Skin epidermis (tissue), 12 donors: ENCODE measurements at regions not wholly inside any gene's neighbourhood (a gene's known extent, or its start where the extent isn't known, plus 50 kb on each side); places are given as distances from the start of the nearest gene placed in this dataset.

ENCODE experiments used
- H3K27ac ChIP-seq, 21 experiments: fragments of 200-600 bp; sonication (generic) in 11 of 21; one replicate each; pipeline ENCODE4 v1.5.0; 2020; ENCODE audit warnings: mild to moderate bottlenecking in 3 of 21, inconsistent platforms in 2 of 21, moderate library complexity in 2 of 21
- H3K4me3 ChIP-seq, 7 experiments: fragments of 200-600 bp; sonication (generic) in 2 of 7; one replicate each; pipeline ENCODE4 v1.5.0; 2020; ENCODE audit warnings: inconsistent platforms in 2 of 7, mild to moderate bottlenecking in 2 of 7, moderate library complexity in 1 of 7

- no peak overlapping the region for H3K27ac ChIP-seq
These were observed 555.5 kb upstream of the CFAP20DC start for GRCh38 chr3:59605318-59605717.

GRCh38 chr3:59601486-59601885 is 551.7 kb upstream of the CFAP20DC start:
- H3K4me3 ChIP-seq: no peak overlapping the region
- H3K27ac ChIP-seq: no peak overlapping the region

More at GRCh38 chr3:59605318-59605717, 555.5 kb upstream of the CFAP20DC start:
- H3K4me3 ChIP-seq: no peak overlapping the region

- no peak overlapping the region for H3K4me3 ChIP-seq
These were observed 550.8 kb upstream of the CFAP20DC start for GRCh38 chr3:59600631-59601030.

GRCh38 chr3:59596741-59597140 is 546.9 kb upstream of the CFAP20DC start:
- Histone ChIP-seq H3K4me3 (no peak overlapping the region), H3K27ac (no peak overlapping the region)

More at GRCh38 chr3:59600631-59601030, 550.8 kb upstream of the CFAP20DC start:
- H3K27ac ChIP-seq: no peak overlapping the region

- Histone ChIP-seq H3K27ac (no peak overlapping the region), H3K4me3 (no peak overlapping the region)
These were observed 546.0 kb upstream of the CFAP20DC start for GRCh38 chr3:59595830-59596229.

- H3K27ac ChIP-seq: no peak overlapping the region
- no peak overlapping the region for H3K4me3 ChIP-seq
These were observed 543.6 kb upstream of the CFAP20DC start for GRCh38 chr3:59593380-59593779.

- H3K4me3 ChIP-seq: no peak overlapping the region
- H3K27ac ChIP-seq: no peak overlapping the region
These were observed 531.2 kb upstream of the CFAP20DC start for GRCh38 chr3:59580996-59581395.

GRCh38 chr3:59580499-59580898 is 530.7 kb upstream of the CFAP20DC start:
- no peak overlapping the region for H3K4me3 ChIP-seq

GRCh38 chr3:59578129-59578528 is 528.3 kb upstream of the CFAP20DC start:
- Histone ChIP-seq H3K27ac (no peak overlapping the region), H3K4me3 (no peak overlapping the region)

More at GRCh38 chr3:59580499-59580898, 530.7 kb upstream of the CFAP20DC start:
- H3K27ac ChIP-seq: no peak overlapping the region

GRCh38 chr3:59576606-59577005 is 526.8 kb upstream of the CFAP20DC start:
- no peak overlapping the region for H3K4me3 ChIP-seq
- H3K27ac ChIP-seq: no peak overlapping the region

- Histone ChIP-seq H3K4me3 (no peak overlapping the region), H3K27ac (no peak overlapping the region)
These were observed 525.5 kb upstream of the CFAP20DC start for GRCh38 chr3:59575113-59576001.

GRCh38 chr3:59573911-59574310 is 524.1 kb upstream of the CFAP20DC start:
- Histone ChIP-seq H3K4me3 (no peak overlapping the region), H3K27ac (no peak overlapping the region)

GRCh38 chr3:59572106-59572505 is 522.3 kb upstream of the CFAP20DC start:
- H3K27ac ChIP-seq: no peak overlapping the region
- no peak overlapping the region for H3K4me3 ChIP-seq

GRCh38 chr3:59570806-59571205 is 521.0 kb upstream of the CFAP20DC start:
- no peak overlapping the region for H3K27ac ChIP-seq
- H3K4me3 ChIP-seq: no peak overlapping the region

GRCh38 chr3:59567661-59568060 is 517.8 kb upstream of the CFAP20DC start:
- no peak overlapping the region for H3K4me3 ChIP-seq
- no peak overlapping the region for H3K27ac ChIP-seq

GRCh38 chr3:59566481-59566975 is 516.7 kb upstream of the CFAP20DC start:
- H3K4me3 ChIP-seq: no peak overlapping the region
- peak overlapping the region in 3 of 21 experiments; percentile 3 to 50 (median 16) for H3K27ac ChIP-seq

GRCh38 chr3:59565125-59565524 is 515.3 kb upstream of the CFAP20DC start:
- no peak overlapping the region for H3K27ac ChIP-seq

GRCh38 chr3:59563966-59564365 is 514.1 kb upstream of the CFAP20DC start:
- no peak overlapping the region for H3K27ac ChIP-seq
- no peak overlapping the region for H3K4me3 ChIP-seq

More at GRCh38 chr3:59565125-59565524, 515.3 kb upstream of the CFAP20DC start:
- H3K4me3 ChIP-seq: no peak overlapping the region

- Histone ChIP-seq H3K27ac (no peak overlapping the region), H3K4me3 (no peak overlapping the region)
These were observed 513.3 kb upstream of the CFAP20DC start for GRCh38 chr3:59563072-59563605.

GRCh38 chr3:59559721-59560435 is 510.1 kb upstream of the CFAP20DC start:
- Histone ChIP-seq H3K27ac (peak overlapping the region in 2 of 21 experiments; percentile 27 to 46), H3K4me3 (no peak overlapping the region)
